ENCODE measurements at regions not wholly inside any gene's neighbourhood (a gene's known extent, or its start where the extent isn't known, plus 50 kb on each side); places are given as distances from the start of the nearest gene placed in this dataset.

DNA sequence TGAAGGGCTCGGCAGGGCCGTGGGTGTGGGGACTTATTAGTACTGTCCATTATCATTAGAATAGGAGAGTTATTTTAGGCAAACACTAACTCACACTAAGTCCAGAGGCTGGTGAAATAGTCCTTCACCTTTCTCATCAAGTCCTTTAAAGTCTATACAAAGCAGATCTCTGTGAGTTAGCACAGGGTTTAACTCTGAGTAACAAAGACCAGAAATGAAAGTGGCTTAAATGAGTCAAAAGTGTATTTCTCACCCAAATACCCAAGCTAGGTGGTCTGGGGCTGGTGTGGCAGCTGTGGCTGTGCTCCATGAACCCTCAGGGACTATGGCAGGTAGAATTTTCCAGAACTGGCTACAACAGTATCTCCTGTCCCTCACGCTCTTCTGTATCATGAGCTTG is 263.2 kb downstream of the BCOR start:
- Histone ChIP-seq H3K4me1 (no peaks in the 10 kb centered on the region), H3K9me3 (no peaks in the 10 kb centered on the region), H3K36me3 (no peaks in the 10 kb centered on the region), H3K4me3 (no peak overlapping the region), H3K27me3 (no peaks in the 10 kb centered on the region), H3K27ac (no peak overlapping the region)
- no peak for FAIRE-seq
- TF ChIP-seq, protein P1, sequence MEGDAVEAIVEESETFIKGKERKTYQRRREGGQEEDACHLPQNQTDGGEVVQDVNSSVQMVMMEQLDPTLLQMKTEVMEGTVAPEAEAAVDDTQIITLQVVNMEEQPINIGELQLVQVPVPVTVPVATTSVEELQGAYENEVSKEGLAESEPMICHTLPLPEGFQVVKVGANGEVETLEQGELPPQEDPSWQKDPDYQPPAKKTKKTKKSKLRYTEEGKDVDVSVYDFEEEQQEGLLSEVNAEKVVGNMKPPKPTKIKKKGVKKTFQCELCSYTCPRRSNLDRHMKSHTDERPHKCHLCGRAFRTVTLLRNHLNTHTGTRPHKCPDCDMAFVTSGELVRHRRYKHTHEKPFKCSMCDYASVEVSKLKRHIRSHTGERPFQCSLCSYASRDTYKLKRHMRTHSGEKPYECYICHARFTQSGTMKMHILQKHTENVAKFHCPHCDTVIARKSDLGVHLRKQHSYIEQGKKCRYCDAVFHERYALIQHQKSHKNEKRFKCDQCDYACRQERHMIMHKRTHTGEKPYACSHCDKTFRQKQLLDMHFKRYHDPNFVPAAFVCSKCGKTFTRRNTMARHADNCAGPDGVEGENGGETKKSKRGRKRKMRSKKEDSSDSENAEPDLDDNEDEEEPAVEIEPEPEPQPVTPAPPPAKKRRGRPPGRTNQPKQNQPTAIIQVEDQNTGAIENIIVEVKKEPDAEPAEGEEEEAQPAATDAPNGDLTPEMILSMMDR (IDR thresholded peaks at IDR 0.05): no peak
- WGBS, 2 donors: 91% methylated on average over 3 of the region's 3 CpGs
- intact Hi-C loops (cut with DNase I): no loop called here
- DNase-seq: no peak
- ATAC-seq: no peak

DNA sequence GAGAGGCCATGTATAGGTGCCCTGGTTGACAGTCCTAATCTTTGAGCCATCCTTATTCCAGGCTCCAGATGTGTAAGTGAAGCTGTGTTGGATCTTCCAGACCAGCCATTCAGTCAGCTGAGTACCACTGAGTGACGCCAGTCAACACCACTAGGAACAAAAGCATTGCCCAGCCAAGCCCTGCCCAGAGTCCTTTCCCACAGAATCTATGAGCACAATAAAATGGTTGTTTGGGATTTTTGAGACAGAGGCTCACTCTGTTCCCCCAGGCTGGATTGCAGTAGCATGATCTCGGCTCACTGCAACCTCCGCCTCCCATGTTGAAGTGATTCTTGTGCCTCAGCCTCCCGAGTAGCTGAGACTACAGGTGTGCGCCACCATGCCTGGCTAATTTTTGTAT is 262.5 kb downstream of the BCOR start:
- no peak for FAIRE-seq

DNA sequence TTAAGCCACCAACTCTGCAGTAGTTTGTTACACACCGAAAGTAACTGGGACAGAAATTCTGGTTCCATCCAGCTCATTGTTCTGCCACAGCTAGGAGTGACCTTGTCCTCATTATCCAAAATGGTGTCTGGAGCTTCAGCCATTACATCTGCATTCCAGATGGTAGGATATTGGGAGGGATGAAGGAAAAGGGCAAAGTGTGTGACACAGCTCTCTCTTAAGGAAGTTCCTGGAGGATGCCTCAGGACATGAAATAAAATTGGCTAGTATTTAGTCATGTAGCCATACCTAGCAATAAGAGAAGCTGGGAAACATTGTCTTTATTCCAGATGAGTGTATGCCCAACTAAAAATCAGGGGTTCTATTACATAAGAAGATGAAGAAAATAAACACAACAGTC is 262.0 kb downstream of the BCOR start:
- H3K4me3 ChIP-seq: no peak overlapping the region
- no peak overlapping the region for H3K27ac ChIP-seq
- H3K36me3 ChIP-seq: no peaks in the 10 kb centered on the region
- DNase-seq: no peak
- TF ChIP-seq, protein P1 (IDR thresholded peaks at IDR 0.05): no peak
- no peak for FAIRE-seq
- intact Hi-C loops (cut with DNase I): no loop called here
- H3K27me3 ChIP-seq: no peaks in the 10 kb centered on the region
- H3K4me1 ChIP-seq: no peaks in the 10 kb centered on the region
- H3K9me3 ChIP-seq: no peaks in the 10 kb centered on the region
- no peak for ATAC-seq
- WGBS, 2 donors: 67 to 79% methylated on average over 1 of the region's 1 CpG

More for the DNA sequence above, 262.5 kb downstream of the BCOR start:
- ATAC-seq: no peak
- no peaks in the 10 kb centered on the region for H3K27me3 ChIP-seq
- H3K4me1 ChIP-seq: no peaks in the 10 kb centered on the region
- H3K9me3 ChIP-seq: no peaks in the 10 kb centered on the region
- H3K4me3 ChIP-seq: no peak overlapping the region
- no peak overlapping the region for H3K27ac ChIP-seq
- TF ChIP-seq, protein P1 (IDR thresholded peaks at IDR 0.05): no peak
- intact Hi-C loops (cut with DNase I): no loop called here
- DNase-seq: no peak
- 88 to 95% methylated on average over 5 of the region's 5 CpGs for WGBS, 2 donors
- no peaks in the 10 kb centered on the region for H3K36me3 ChIP-seq

DNA sequence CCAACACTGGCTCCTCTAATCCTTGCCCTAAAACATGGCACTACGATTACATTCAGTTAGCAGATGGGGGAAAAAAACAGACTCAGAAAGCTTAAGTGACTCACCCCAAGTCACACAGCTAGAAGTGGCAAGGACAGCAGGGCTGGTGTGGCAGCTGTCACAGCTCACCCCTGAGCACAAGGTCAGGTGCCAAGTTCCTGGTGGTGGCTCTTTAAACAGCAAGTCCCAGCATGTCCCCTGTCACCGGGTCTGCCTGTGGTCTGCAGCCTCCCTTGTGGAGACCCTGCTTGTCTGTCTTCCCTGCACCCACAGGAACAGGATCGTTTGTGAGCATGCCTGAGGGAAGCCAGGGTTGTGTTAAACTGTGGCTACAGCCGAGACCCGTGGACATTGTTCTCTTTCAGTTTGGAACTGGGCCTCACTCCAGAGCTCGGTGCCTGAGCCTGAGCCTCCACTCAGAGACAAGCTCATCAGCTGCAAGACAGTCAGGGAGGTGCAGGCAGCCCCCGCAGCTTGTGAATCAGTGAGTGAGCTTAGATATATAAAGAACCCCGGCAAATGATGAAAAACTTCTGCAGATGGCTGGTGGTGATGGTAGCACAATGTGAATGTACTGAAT is 260.8 kb downstream of the BCOR start:
- no peak for DNase-seq

DNA sequence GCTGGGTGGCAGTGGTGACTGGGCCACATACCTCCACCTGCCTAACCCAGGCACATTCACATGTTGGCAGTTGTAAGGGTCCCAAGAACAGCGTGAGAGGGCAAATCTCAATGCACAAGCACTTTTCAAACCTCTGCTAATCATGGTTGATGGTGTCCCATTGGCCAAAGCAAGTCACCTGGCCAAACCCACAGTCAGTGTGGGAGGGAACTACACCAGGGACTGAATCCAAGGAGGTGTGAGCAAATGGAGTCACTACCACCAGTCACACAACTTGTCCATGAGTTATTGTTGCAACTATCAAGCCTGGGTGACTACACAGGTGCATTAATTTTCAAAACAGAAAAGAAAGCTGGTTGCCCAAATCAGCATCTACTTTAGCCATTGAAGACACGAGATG is 260.1 kb downstream of the BCOR start:
- Histone ChIP-seq H3K27ac (no peak overlapping the region), H3K9me3 (no peaks in the 10 kb centered on the region), H3K4me3 (no peak overlapping the region), H3K36me3 (no peaks in the 10 kb centered on the region), H3K27me3 (no peaks in the 10 kb centered on the region), H3K4me1 (no peaks in the 10 kb centered on the region)
- intact Hi-C loops (cut with DNase I): no loop called here
- WGBS, 2 donors: 70 to 97% methylated on average over 2 of the region's 2 CpGs
- DNase-seq: no peak
- ATAC-seq: no peak
- FAIRE-seq: no peak
- TF ChIP-seq, protein P1 (IDR thresholded peaks at IDR 0.05): no peak

More for the DNA sequence above, 260.8 kb downstream of the BCOR start:
- H3K9me3 ChIP-seq: no peaks in the 10 kb centered on the region
- FAIRE-seq: no peak
- no peak overlapping the region for H3K4me3 ChIP-seq
- H3K27me3 ChIP-seq: no peaks in the 10 kb centered on the region
- no peaks in the 10 kb centered on the region for H3K4me1 ChIP-seq
- ATAC-seq: peak in 3 of 4 donors; percentile 41 to 68 (median 54)
- 55 to 61% methylated on average over 8 of the region's 8 CpGs for WGBS, 2 donors
- H3K36me3 ChIP-seq: no peaks in the 10 kb centered on the region
- TF ChIP-seq, protein P1 (IDR thresholded peaks at IDR 0.05): no peak
- H3K27ac ChIP-seq: no peak overlapping the region
- intact Hi-C loops (cut with DNase I): no loop called here
